Keratinocyte (primary cell): ENCODE measurements at regions not wholly inside any gene's neighbourhood (a gene's known extent, or its start where the extent isn't known, plus 50 kb on each side); places are given as distances from the start of the nearest gene placed in this dataset.

Experiments used
- DNase-seq: peaks from one replicate; pipeline ENCODE4 v3.0.0-alpha.2; 2011; ENCODE audit warnings: low read depth, missing footprints, low spot score
- FAIRE-seq: peaks from 2 replicates; lab custom pipeline; 2011; peaks lifted over from hg19 to GRCh38; lab: Jason Lieb, UNC
- H2AFZ ChIP-seq: 2 replicates; pipeline ENCODE4 v1.6.0; 2012; ENCODE audit warnings: low read length, control low read depth, inconsistent platforms; ENCODE audit not compliant: control insufficient read depth
- H3K27ac ChIP-seq: 2 replicates; pipeline ENCODE4 v1.5.1; 2011; ENCODE audit warnings: low read length; ENCODE audit not compliant: control insufficient read depth, insufficient read depth
- H3K27me3 ChIP-seq: 3 replicates; pipeline ENCODE4 v1.6.0; 2011; ENCODE audit warnings: low read length; ENCODE audit not compliant: control insufficient read depth, insufficient read depth; ENCODE audit errors: extremely low read depth
- H3K36me3 ChIP-seq, 2 experiments: 2 replicates in 1 of 2; 3 replicates in 1 of 2; pipeline ENCODE4 v1.5.1; 2011; ENCODE audit warnings: low read length in 2 of 2, mild to moderate bottlenecking in 1 of 2; ENCODE audit not compliant: control insufficient read depth in 2 of 2, insufficient read depth in 2 of 2; ENCODE audit errors: extremely low read depth in 1 of 2
- H3K4me1 ChIP-seq: 3 replicates; pipeline ENCODE4 v1.5.1; 2011; ENCODE audit warnings: low read length; ENCODE audit not compliant: control insufficient read depth, insufficient read depth; ENCODE audit errors: extremely low read depth
- H3K4me2 ChIP-seq: 3 replicates; pipeline ENCODE4 v1.6.0; 2011; ENCODE audit warnings: low read depth, low read length; ENCODE audit not compliant: control insufficient read depth, insufficient read depth; ENCODE audit errors: extremely low read depth
- H3K4me3 ChIP-seq, 3 experiments: fragments of 200-600 bp in 1 of 3; sonication (generic) in 1 of 3; 2 replicates in 2 of 3; 3 replicates in 1 of 3; pipeline ENCODE4 v1.5.1; 2011 to 2016; ENCODE audit warnings: low read length in 3 of 3, mild to moderate bottlenecking in 3 of 3, control low read depth in 2 of 3, inconsistent platforms in 1 of 3, low read depth in 1 of 3, mixed read lengths in 1 of 3, mixed run types in 1 of 3, moderate library complexity in 1 of 3; ENCODE audit not compliant: control insufficient read depth in 2 of 3, insufficient read depth in 2 of 3; ENCODE audit errors: extremely low read depth in 1 of 3
- H3K79me2 ChIP-seq: 2 replicates; pipeline ENCODE4 v1.6.0; 2012; ENCODE audit warnings: low read length; ENCODE audit not compliant: control insufficient read depth, insufficient read depth
- H3K9ac ChIP-seq: 3 replicates; pipeline ENCODE4 v1.6.0; 2011; ENCODE audit warnings: low read length; ENCODE audit not compliant: control insufficient read depth, insufficient read depth; ENCODE audit errors: extremely low read depth
- H3K9me1 ChIP-seq: 3 replicates; pipeline ENCODE4 v1.6.0; 2011; ENCODE audit warnings: low read length; ENCODE audit not compliant: control insufficient read depth, insufficient read depth; ENCODE audit errors: extremely low read depth
- H3K9me3 ChIP-seq: 2 replicates; pipeline ENCODE4 v1.5.1; 2012; ENCODE audit warnings: low read depth, low read length; ENCODE audit not compliant: control insufficient read depth
- H4K20me1 ChIP-seq: 3 replicates; pipeline ENCODE4 v1.6.0; 2011; ENCODE audit warnings: low read length; ENCODE audit not compliant: control insufficient read depth, insufficient read depth; ENCODE audit errors: extremely low read depth
- EZH2 ChIP-seq: IDR thresholded peaks from one replicate; pipeline ENCODE4 v1.6.1; 2012; ENCODE audit warnings: inconsistent platforms, mild to moderate bottlenecking, low read length, moderate library complexity
- dilution Hi-C: fragments of 300-500 bp; cut with MboI; formaldehyde crosslinking; loops from one replicate; pipeline ENCODE4 v1.7.0; 2020; ENCODE audit warnings: low sequenced_read_pairs; ENCODE audit not compliant: extremely low pct_ligation_motif_present
- TF ChIP-seq, protein P1 (sequence below), 3 experiments: IDR thresholded peaks in 1 of 3; conservative IDR thresholded peaks in 1 of 3; optimal IDR thresholded peaks in 1 of 3; 2 replicates in 2 of 3; 3 replicates in 1 of 3; pipeline versions ENCODE3 to v1.5.1; 2011; ENCODE audit warnings: low read length in 3 of 3, mild to moderate bottlenecking in 3 of 3, moderate library complexity in 2 of 3, control low read depth in 1 of 3, inconsistent platforms in 1 of 3; ENCODE audit not compliant: insufficient read depth in 2 of 3; ENCODE audit errors: extremely low read depth in 1 of 3

GRCh38 chr13:85194482-85194881 is 604.7 kb downstream of the SLITRK6 start:
- Histone ChIP-seq H4K20me1 (no peaks in the 10 kb centered on the region), H3K36me3 (no peaks in the 10 kb centered on the region), H3K9ac (no peak overlapping the region), H3K4me2 (no peak overlapping the region), H3K27me3 (no peaks in the 10 kb centered on the region), H3K4me1 (no peaks in the 10 kb centered on the region), H3K79me2 (no peaks in the 10 kb centered on the region), H3K4me3 (no peak overlapping the region), H3K9me1 (no peaks in the 10 kb centered on the region), H3K9me3 (no peaks in the 10 kb centered on the region), H3K27ac (no peak overlapping the region), H2AFZ (peak overlapping the region; percentile 16)
- dilution Hi-C loops = no loop called here
- TF ChIP-seq, protein P1, sequence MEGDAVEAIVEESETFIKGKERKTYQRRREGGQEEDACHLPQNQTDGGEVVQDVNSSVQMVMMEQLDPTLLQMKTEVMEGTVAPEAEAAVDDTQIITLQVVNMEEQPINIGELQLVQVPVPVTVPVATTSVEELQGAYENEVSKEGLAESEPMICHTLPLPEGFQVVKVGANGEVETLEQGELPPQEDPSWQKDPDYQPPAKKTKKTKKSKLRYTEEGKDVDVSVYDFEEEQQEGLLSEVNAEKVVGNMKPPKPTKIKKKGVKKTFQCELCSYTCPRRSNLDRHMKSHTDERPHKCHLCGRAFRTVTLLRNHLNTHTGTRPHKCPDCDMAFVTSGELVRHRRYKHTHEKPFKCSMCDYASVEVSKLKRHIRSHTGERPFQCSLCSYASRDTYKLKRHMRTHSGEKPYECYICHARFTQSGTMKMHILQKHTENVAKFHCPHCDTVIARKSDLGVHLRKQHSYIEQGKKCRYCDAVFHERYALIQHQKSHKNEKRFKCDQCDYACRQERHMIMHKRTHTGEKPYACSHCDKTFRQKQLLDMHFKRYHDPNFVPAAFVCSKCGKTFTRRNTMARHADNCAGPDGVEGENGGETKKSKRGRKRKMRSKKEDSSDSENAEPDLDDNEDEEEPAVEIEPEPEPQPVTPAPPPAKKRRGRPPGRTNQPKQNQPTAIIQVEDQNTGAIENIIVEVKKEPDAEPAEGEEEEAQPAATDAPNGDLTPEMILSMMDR (optimal IDR thresholded peaks at IDR 0.05 in 1 of 3, IDR thresholded peaks at IDR 0.05 in 1 of 3, conservative IDR thresholded peaks at IDR 0.05 in 1 of 3; ENCODE audit: extremely low read depth in 1 of 3, insufficient read depth in 2 of 3, low read length in 3 of 3) = no peak
- no peak for TF ChIP-seq EZH2
- no peak for DNase-seq
- no peak for FAIRE-seq

DNA sequence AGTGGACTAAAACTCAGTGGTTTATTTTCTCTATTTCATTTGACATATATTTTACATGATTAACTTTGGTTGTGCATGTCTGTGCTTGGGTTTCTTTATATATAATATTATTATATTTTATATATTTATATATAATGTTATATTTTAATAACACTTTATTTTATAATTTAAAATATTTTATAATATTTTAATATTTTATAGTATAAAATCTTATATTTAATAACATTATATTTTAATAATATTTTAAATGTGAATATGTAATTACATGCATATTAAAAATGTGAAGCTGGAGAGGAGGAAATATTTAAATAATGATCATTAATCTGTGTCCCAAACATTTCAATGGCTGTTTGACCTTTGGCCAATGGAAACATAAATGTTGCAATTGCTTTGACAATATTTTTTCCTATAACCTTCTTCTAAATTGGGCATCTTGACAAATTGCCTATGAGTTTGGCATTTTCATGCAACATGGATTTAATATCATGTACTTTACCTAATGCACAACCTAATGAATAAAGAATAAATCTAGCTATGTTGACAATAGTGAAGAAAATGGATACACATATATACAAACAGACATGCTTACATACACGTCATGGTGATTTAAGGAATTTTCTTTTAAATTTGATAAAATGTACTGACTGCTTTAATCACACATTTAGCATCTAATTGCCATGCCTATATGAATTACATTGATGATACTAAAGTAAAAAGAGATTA is 607.1 kb downstream of the SLITRK6 start:
- DNase-seq (no peak), FAIRE-seq (no peak)
- no peak overlapping the region for H2AFZ ChIP-seq
- no peaks in the 10 kb centered on the region for H3K79me2 ChIP-seq
- H3K4me3 ChIP-seq = no peak overlapping the region
- no peak overlapping the region for H3K9ac ChIP-seq
- H4K20me1 ChIP-seq = no peaks in the 10 kb centered on the region
- H3K9me1 ChIP-seq = no peaks in the 10 kb centered on the region
- H3K36me3 ChIP-seq = no peaks in the 10 kb centered on the region
- H3K4me2 ChIP-seq = no peak overlapping the region
- H3K4me1 ChIP-seq = no peaks in the 10 kb centered on the region
- TF ChIP-seq, protein P1 (optimal IDR thresholded peaks at IDR 0.05 in 1 of 3, IDR thresholded peaks at IDR 0.05 in 1 of 3, conservative IDR thresholded peaks at IDR 0.05 in 1 of 3; ENCODE audit: extremely low read depth in 1 of 3, insufficient read depth in 2 of 3, low read length in 3 of 3) = no peak
- no peak for TF ChIP-seq EZH2
- dilution Hi-C loops = no loop called here
- H3K27me3 ChIP-seq = no peaks in the 10 kb centered on the region
- H3K9me3 ChIP-seq = no peaks in the 10 kb centered on the region
- H3K27ac ChIP-seq = no peak overlapping the region
